ENCODE measurements at regions not wholly inside any gene's neighbourhood (a gene's known extent, or its start where the extent isn't known, plus 50 kb on each side); places are given as distances from the start of the nearest gene placed in this dataset.

GRCh38 chr9:86671018-86671417, 276.3 kb downstream of the GAS1 start:
- no peak for ATAC-seq

GRCh38 chr9:86670536-86670935, 276.8 kb downstream of the GAS1 start:
- no peak for TF ChIP-seq BACH2 (CRISPR knock-in tag; IDR thresholded peaks at IDR 0.05; ENCODE audit: borderline replicate concordance)
- TF ChIP-seq PPARA (CRISPR knock-in tag; IDR thresholded peaks at IDR 0.05; ENCODE audit: borderline replicate concordance), result no peak
- no peak for TF ChIP-seq ZNF565 (CRISPR knock-in tag; conservative IDR thresholded peaks at IDR 0.05; ENCODE audit: low read depth)
- TF ChIP-seq ISL1 (CRISPR knock-in tag; IDR thresholded peaks at IDR 0.05), result no peak
- TF ChIP-seq SNAI2 (CRISPR knock-in tag; IDR thresholded peaks at IDR 0.05), result no peak
- TF ChIP-seq ZFP30 (CRISPR knock-in tag; IDR thresholded peaks at IDR 0.05), result no peak
- TF ChIP-seq GLIS3 (CRISPR knock-in tag; IDR thresholded peaks at IDR 0.05), result no peak
- ATAC-seq, result no peak

More at GRCh38 chr9:86671018-86671417, 276.3 kb downstream of the GAS1 start:
- TF ChIP-seq ZFP3 (CRISPR knock-in tag; IDR thresholded peaks at IDR 0.05) (no peak), PATZ1 (CRISPR knock-in tag; IDR thresholded peaks at IDR 0.05; ENCODE audit: borderline replicate concordance) (no peak), ISL1 (CRISPR knock-in tag; IDR thresholded peaks at IDR 0.05) (no peak), ARNTL (CRISPR knock-in tag; IDR thresholded peaks at IDR 0.05; ENCODE audit: borderline replicate concordance, low read depth) (no peak), ZNF565 (CRISPR knock-in tag; conservative IDR thresholded peaks at IDR 0.05; ENCODE audit: low read depth) (no peak), OSR1 (CRISPR knock-in tag; IDR thresholded peaks at IDR 0.05) (no peak), GLIS3 (CRISPR knock-in tag; IDR thresholded peaks at IDR 0.05) (no peak), ESRRG (CRISPR knock-in tag; IDR thresholded peaks at IDR 0.05) (no peak), TSHZ2 (CRISPR knock-in tag; IDR thresholded peaks at IDR 0.05) (no peak), CREB5 (CRISPR knock-in tag; IDR thresholded peaks at IDR 0.05; ENCODE audit: low read depth) (no peak), ZNF8 (CRISPR knock-in tag; IDR thresholded peaks at IDR 0.05) (no peak), TCF4 (CRISPR knock-in tag; IDR thresholded peaks at IDR 0.05; ENCODE audit: borderline replicate concordance) (no peak), ZC3H10 (CRISPR knock-in tag; IDR thresholded peaks at IDR 0.05) (no peak), TOX (CRISPR knock-in tag; IDR thresholded peaks at IDR 0.05; ENCODE audit: borderline replicate concordance) (no peak)

GRCh38 chr9:86670076-86670475, 277.2 kb downstream of the GAS1 start:
- TF ChIP-seq ZNF70 (CRISPR knock-in tag; IDR thresholded peaks at IDR 0.05), result no peak
- TF ChIP-seq ESRRG (CRISPR knock-in tag; IDR thresholded peaks at IDR 0.05), result no peak
- TF ChIP-seq CSRNP3 (CRISPR knock-in tag; IDR thresholded peaks at IDR 0.05), result no peak
- no peak for TF ChIP-seq CSDC2 (CRISPR knock-in tag; IDR thresholded peaks at IDR 0.05)
- TF ChIP-seq ZNF565 (CRISPR knock-in tag; conservative IDR thresholded peaks at IDR 0.05; ENCODE audit: low read depth), result no peak
- no peak for TF ChIP-seq OSR1 (CRISPR knock-in tag; IDR thresholded peaks at IDR 0.05)
- no peak for TF ChIP-seq TCF4 (CRISPR knock-in tag; IDR thresholded peaks at IDR 0.05; ENCODE audit: borderline replicate concordance)
- no peak for ATAC-seq

- no peak for ATAC-seq
- TF ChIP-seq TOX (CRISPR knock-in tag; IDR thresholded peaks at IDR 0.05; ENCODE audit: borderline replicate concordance), result no peak
- no peak for TF ChIP-seq PATZ1 (CRISPR knock-in tag; IDR thresholded peaks at IDR 0.05; ENCODE audit: borderline replicate concordance)
- no peak for TF ChIP-seq RARB (CRISPR knock-in tag; IDR thresholded peaks at IDR 0.05)
- no peak for TF ChIP-seq OSR1 (CRISPR knock-in tag; IDR thresholded peaks at IDR 0.05)
- no peak for TF ChIP-seq GLIS3 (CRISPR knock-in tag; IDR thresholded peaks at IDR 0.05)
- TF ChIP-seq CSRNP3 (CRISPR knock-in tag; IDR thresholded peaks at IDR 0.05), result no peak
- TF ChIP-seq ZC3H10 (CRISPR knock-in tag; IDR thresholded peaks at IDR 0.05), result no peak
- no peak for TF ChIP-seq PPARA (CRISPR knock-in tag; IDR thresholded peaks at IDR 0.05; ENCODE audit: borderline replicate concordance)
- TF ChIP-seq POU6F1 (CRISPR knock-in tag; IDR thresholded peaks at IDR 0.05; ENCODE audit: borderline replicate concordance, low read depth), result no peak
- no peak for TF ChIP-seq ZNF565 (CRISPR knock-in tag; conservative IDR thresholded peaks at IDR 0.05; ENCODE audit: low read depth)
- no peak for TF ChIP-seq ZFP30 (CRISPR knock-in tag; IDR thresholded peaks at IDR 0.05)
- TF ChIP-seq SNAI2 (CRISPR knock-in tag; IDR thresholded peaks at IDR 0.05), result no peak
- no peak for TF ChIP-seq ZFP3 (CRISPR knock-in tag; IDR thresholded peaks at IDR 0.05)
- no peak for TF ChIP-seq BACH2 (CRISPR knock-in tag; IDR thresholded peaks at IDR 0.05; ENCODE audit: borderline replicate concordance)
- no peak for TF ChIP-seq ISL1 (CRISPR knock-in tag; IDR thresholded peaks at IDR 0.05)
Observed at GRCh38 chr9:86669422-86669821, 277.9 kb downstream of the GAS1 start.
